GM20000 (cell line): ENCODE measurements at regions not wholly inside any gene's neighbourhood (a gene's known extent, or its start where the extent isn't known, plus 50 kb on each side); places are given as distances from the start of the nearest gene placed in this dataset.

ENCODE experiments used
- DNase-seq: peaks from one replicate; pipeline ENCODE4 v3.0.0; 2012; ENCODE audit warnings: low spot score
- TF ChIP-seq, protein P1 (sequence below): IDR thresholded peaks from 2 replicates; pipeline ENCODE4 v1.5.1; 2012; ENCODE audit warnings: mild to moderate bottlenecking, control low read depth; ENCODE audit errors: extremely low read depth, missing control alignments

DNA sequence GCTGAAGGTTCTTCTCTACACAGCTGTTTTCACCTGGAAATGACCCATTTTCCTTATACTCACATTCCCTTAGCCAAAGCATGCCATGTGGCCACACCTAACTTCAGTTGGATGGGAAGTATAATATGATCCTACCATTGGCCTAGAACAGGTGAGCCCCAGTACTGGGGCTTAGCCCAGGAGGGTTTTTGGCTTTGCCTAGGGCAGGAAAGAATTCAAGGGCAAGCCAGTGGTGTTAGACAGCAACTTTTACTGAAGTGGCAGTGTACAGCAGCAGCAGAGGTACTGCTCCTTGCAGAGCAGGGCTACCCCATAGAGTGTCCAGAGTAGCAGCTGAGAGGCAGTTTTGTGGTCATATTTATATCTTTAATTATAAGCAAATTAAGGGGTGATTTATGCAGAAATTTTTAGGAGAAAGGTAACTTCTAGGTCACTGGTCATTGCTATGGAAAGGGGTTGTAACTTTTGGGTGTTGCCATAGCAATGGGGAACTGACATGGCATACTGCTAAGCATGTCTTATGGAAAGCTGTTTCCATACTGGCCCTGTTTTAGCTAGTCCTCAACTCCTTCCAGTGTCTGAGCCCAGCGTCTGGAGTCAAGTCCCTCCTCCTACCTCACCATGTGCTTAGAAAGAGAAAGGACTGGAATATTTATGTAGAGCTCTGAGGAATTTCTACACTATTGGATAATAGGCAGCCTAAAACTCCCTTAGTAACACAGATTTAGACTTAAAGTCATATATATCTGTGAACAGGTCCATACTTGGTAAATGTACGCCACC is 109.0 kb upstream of the DTNA start:
- TF ChIP-seq, protein P1, sequence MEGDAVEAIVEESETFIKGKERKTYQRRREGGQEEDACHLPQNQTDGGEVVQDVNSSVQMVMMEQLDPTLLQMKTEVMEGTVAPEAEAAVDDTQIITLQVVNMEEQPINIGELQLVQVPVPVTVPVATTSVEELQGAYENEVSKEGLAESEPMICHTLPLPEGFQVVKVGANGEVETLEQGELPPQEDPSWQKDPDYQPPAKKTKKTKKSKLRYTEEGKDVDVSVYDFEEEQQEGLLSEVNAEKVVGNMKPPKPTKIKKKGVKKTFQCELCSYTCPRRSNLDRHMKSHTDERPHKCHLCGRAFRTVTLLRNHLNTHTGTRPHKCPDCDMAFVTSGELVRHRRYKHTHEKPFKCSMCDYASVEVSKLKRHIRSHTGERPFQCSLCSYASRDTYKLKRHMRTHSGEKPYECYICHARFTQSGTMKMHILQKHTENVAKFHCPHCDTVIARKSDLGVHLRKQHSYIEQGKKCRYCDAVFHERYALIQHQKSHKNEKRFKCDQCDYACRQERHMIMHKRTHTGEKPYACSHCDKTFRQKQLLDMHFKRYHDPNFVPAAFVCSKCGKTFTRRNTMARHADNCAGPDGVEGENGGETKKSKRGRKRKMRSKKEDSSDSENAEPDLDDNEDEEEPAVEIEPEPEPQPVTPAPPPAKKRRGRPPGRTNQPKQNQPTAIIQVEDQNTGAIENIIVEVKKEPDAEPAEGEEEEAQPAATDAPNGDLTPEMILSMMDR = no peak
- DNase-seq = no peak

DNA sequence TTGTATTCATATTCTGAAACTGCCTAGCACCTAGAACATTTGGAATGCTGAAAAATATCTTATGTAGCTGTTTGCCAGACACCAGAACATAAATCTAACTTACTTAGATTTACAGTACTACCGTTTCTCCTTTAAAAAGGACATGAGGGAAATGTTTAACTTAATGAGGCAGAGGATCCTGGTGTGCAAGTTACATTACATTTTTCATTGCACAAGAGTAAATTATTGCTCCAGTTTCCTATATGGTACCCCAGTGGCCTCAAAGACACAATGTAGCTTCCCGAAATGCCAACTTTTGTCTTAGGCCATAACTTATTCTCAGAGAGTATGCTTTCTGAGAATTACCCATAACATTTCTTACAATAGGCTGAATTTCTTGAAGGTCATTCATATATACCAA is 105.5 kb upstream of the DTNA start:
- TF ChIP-seq, protein P1 = no peak
- DNase-seq = no peak

DNA sequence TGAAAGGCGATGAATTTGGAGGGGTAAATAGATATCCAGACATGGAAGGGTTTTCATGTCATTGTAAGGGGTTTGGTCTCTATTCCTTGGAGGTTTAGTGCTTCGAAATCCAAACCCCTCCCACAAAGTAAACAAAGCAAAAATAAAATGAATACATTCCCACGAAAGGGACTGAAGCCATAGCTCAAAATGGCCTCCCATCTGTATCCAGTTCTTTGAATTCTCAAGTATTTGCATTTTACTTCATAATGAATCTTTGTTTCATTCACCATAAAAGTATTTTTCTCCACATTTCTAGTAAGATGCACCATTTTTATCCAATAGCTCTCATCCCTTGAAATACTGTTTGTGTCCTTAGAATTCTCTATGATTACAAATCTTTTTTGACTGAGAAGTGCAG is 103.2 kb upstream of the DTNA start:
- TF ChIP-seq, protein P1 = no peak
- no peak for DNase-seq

DNA sequence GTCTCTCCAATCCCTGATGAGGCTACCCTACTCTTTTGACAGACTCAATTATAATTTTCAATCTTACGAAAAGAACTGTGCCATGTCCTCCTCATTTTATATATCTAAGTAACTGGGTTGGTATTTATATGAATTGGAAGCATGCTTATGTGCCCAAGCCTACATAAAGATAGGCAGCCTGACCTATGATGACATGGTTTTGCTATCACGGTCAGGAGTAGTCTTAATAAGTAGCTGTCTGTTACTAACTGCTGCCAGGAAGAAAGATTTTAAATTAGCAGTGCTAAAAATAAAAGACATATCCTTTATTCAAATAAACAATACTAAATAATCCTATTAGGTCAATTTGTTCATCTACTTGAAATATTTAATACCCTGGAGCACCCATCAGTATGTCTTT is 102.0 kb upstream of the DTNA start:
- DNase-seq = no peak
- TF ChIP-seq, protein P1 = no peak

DNA sequence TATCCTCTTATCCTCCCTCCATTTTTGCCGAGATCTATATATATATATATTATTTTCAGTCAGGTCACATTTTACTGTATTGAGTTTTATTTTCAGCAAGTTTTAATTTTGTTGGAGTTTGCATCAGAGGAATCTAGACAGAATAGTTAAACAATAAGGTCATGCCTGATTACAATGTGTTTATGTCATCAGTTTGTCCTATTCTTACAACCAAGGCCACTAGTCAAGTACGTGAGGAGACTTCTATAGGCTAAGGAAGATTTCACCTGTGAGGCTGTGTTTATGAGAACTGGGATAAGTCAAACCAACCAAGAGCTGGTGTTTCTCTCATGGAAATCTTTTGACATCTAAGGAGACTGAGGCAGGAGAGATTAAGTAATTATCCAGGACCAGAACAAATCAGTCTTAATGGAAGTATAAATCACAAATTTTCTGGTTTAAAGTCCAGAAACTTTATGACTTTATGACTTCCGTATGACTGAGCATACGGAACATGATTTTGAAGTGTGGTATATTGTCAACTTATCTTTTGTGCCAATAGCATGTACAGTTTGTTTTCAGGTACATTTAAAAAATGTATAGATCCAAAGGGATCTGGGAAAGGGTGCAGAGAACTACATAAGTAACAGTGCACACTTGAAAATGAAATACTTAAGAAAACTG is 100.0 kb upstream of the DTNA start:
- no peak for DNase-seq
- TF ChIP-seq, protein P1 = no peak

DNA sequence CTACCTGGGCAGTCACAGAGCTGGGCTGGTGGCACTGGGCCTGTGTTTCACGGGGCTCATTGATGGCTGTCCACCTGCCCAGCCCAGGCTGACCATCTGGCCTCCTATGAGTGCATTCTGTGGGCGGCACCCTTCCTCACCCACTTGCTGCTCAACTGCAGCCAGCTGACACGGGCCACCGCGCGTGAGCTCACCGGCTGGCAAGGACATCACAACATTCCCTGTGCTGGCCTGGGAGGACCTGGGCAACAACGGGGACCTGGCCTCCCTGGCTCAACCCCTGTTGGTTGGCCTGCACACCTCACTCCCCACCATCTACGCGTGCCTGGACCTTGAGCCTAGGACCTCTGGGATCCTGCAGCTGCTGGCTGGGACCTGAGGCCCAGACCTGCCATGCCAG is 98.2 kb upstream of the DTNA start:
- no peak for DNase-seq
- TF ChIP-seq, protein P1 = no peak

DNA sequence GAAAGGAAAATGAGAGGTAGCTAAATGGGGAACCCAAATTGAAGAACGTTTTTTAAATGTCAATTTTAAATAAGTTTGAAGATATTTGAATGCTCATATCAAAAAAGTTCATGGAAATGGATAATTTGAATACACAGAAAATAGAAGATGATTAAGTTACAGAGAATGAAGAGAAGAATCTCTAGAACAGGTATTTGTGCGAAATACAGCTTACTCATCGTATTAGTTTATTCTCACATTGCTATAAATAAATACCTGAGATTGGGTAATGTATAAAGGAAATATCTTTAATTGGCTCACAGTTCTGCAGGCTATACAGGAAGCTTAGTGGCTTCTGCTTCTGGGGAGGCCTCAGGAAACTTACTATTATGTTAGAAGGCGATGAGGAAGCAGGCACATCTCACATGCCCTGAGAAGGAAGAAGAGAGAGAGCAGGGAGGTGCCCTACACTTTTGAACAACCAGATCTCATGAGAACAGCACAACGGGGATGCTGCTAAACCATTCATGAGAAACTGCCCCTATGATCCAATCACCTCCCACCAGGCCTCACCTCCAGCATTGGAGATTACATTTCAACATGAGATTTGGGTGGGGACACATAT is 89.7 kb upstream of the DTNA start:
- DNase-seq = no peak
- TF ChIP-seq, protein P1 = no peak
